ENCODE measurements at regions not wholly inside any gene's neighbourhood (a gene's known extent, or its start where the extent isn't known, plus 50 kb on each side); places are given as distances from the start of the nearest gene placed in this dataset.

GRCh38 chr12:114776731-114777442, 92.9 kb upstream of the TBX3 start:
- Mint-ChIP-seq H3K36me3 (no peaks in the 10 kb centered on the region), H3K9me3 (peaks cover 0 to 7% (median 0%) of the 10 kb centered on the region in 7 donors), H3K27me3 (no peaks in the 10 kb centered on the region), H3K4me3 (no peak overlapping the region), H3K4me1 (no peaks in the 10 kb centered on the region), H3K27ac (no peak overlapping the region)
- Histone ChIP-seq H3K27ac (ENCODE audit: insufficient read depth, low read length, poor library complexity, severe bottlenecking) (no peak overlapping the region), H3K36me3 (ENCODE audit: control insufficient read depth, insufficient read depth, low read length) (no peaks in the 10 kb centered on the region), H3K9me3 (ENCODE audit: control insufficient read depth in 2 of 2, low read length in 2 of 2) (no peaks in the 10 kb centered on the region), H3K27me3 (ENCODE audit: control insufficient read depth, insufficient read depth, low read length) (no peaks in the 10 kb centered on the region), H3K4me1 (ENCODE audit: control insufficient read depth, insufficient read depth, low read length, poor library complexity, severe bottlenecking) (no peaks in the 10 kb centered on the region), H3K4me3 (ENCODE audit: low read depth, low read length) (no peak overlapping the region)
- DNase-seq (no peak), ATAC-seq (ENCODE audit: low read depth in 2 of 2) (no peak)

GRCh38 chr12:114774699-114775098, 90.7 kb upstream of the TBX3 start:
- H3K4me3 ChIP-seq (ENCODE audit: low read depth, low read length), result no peak overlapping the region
- H3K4me3 Mint-ChIP-seq, result no peak overlapping the region
- H3K27ac ChIP-seq (ENCODE audit: insufficient read depth, low read length, poor library complexity, severe bottlenecking), result no peak overlapping the region
- no peak for DNase-seq
- H3K9me3 Mint-ChIP-seq, result peaks cover 0 to 9% (median 1%) of the 10 kb centered on the region in 7 donors
- no peaks in the 10 kb centered on the region for H3K27me3 ChIP-seq (ENCODE audit: control insufficient read depth, insufficient read depth, low read length)
- no peaks in the 10 kb centered on the region for H3K36me3 Mint-ChIP-seq
- no peaks in the 10 kb centered on the region for H3K4me1 Mint-ChIP-seq
- H3K9me3 ChIP-seq (ENCODE audit: control insufficient read depth in 2 of 2, low read length in 2 of 2), result no peaks in the 10 kb centered on the region
- no peaks in the 10 kb centered on the region for H3K27me3 Mint-ChIP-seq
- H3K4me1 ChIP-seq (ENCODE audit: control insufficient read depth, insufficient read depth, low read length, poor library complexity, severe bottlenecking), result no peaks in the 10 kb centered on the region
- no peak for ATAC-seq (ENCODE audit: low read depth in 2 of 2)
- H3K36me3 ChIP-seq (ENCODE audit: control insufficient read depth, insufficient read depth, low read length), result no peaks in the 10 kb centered on the region
- H3K27ac Mint-ChIP-seq, result no peak overlapping the region

GRCh38 chr12:114774197-114774596, 90.2 kb upstream of the TBX3 start:
- Mint-ChIP-seq H3K27me3 (no peaks in the 10 kb centered on the region), H3K27ac (no peak overlapping the region), H3K4me1 (no peaks in the 10 kb centered on the region), H3K4me3 (no peak overlapping the region), H3K9me3 (peaks cover 0 to 9% (median 1%) of the 10 kb centered on the region in 7 donors), H3K36me3 (no peaks in the 10 kb centered on the region)
- no peak for DNase-seq
- Histone ChIP-seq H3K36me3 (ENCODE audit: control insufficient read depth, insufficient read depth, low read length) (no peaks in the 10 kb centered on the region), H3K4me3 (ENCODE audit: low read depth, low read length) (no peak overlapping the region), H3K4me1 (ENCODE audit: control insufficient read depth, insufficient read depth, low read length, poor library complexity, severe bottlenecking) (no peaks in the 10 kb centered on the region), H3K27me3 (ENCODE audit: control insufficient read depth, insufficient read depth, low read length) (no peaks in the 10 kb centered on the region), H3K27ac (ENCODE audit: insufficient read depth, low read length, poor library complexity, severe bottlenecking) (no peak overlapping the region), H3K9me3 (ENCODE audit: control insufficient read depth in 2 of 2, low read length in 2 of 2) (no peaks in the 10 kb centered on the region)
- no peak for ATAC-seq (ENCODE audit: low read depth in 2 of 2)

GRCh38 chr12:114770323-114770722, 86.3 kb upstream of the TBX3 start:
- no peak overlapping the region for H3K4me3 Mint-ChIP-seq
- no peaks in the 10 kb centered on the region for H3K36me3 Mint-ChIP-seq
- H3K9me3 Mint-ChIP-seq, result peaks cover 0 to 9% (median 3%) of the 10 kb centered on the region in 7 donors
- no peaks in the 10 kb centered on the region for H3K4me1 Mint-ChIP-seq
- no peaks in the 10 kb centered on the region for H3K9me3 ChIP-seq (ENCODE audit: control insufficient read depth in 2 of 2, low read length in 2 of 2)
- no peaks in the 10 kb centered on the region for H3K27me3 ChIP-seq (ENCODE audit: control insufficient read depth, insufficient read depth, low read length)
- DNase-seq, result no peak
- H3K4me1 ChIP-seq (ENCODE audit: control insufficient read depth, insufficient read depth, low read length, poor library complexity, severe bottlenecking), result no peaks in the 10 kb centered on the region
- H3K27ac ChIP-seq (ENCODE audit: insufficient read depth, low read length, poor library complexity, severe bottlenecking), result no peak overlapping the region
- no peak for ATAC-seq (ENCODE audit: low read depth in 2 of 2)
- no peak overlapping the region for H3K4me3 ChIP-seq (ENCODE audit: low read depth, low read length)
- H3K27ac Mint-ChIP-seq, result no peak overlapping the region
- H3K27me3 Mint-ChIP-seq, result no peaks in the 10 kb centered on the region
- no peaks in the 10 kb centered on the region for H3K36me3 ChIP-seq (ENCODE audit: control insufficient read depth, insufficient read depth, low read length)

- H3K4me1 Mint-ChIP-seq, result no peaks in the 10 kb centered on the region
- H3K4me3 Mint-ChIP-seq, result no peak overlapping the region
- no peaks in the 10 kb centered on the region for H3K36me3 ChIP-seq (ENCODE audit: control insufficient read depth, insufficient read depth, low read length)
- H3K36me3 Mint-ChIP-seq, result no peaks in the 10 kb centered on the region
- peaks cover 0 to 5% (median 0%) of the 10 kb centered on the region in 7 donors for H3K9me3 Mint-ChIP-seq
- ATAC-seq (ENCODE audit: low read depth in 2 of 2), result no peak
- no peaks in the 10 kb centered on the region for H3K27me3 ChIP-seq (ENCODE audit: control insufficient read depth, insufficient read depth, low read length)
- H3K4me3 ChIP-seq (ENCODE audit: low read depth, low read length), result no peak overlapping the region
- H3K27ac ChIP-seq (ENCODE audit: insufficient read depth, low read length, poor library complexity, severe bottlenecking), result no peak overlapping the region
- no peak for DNase-seq
- H3K4me1 ChIP-seq (ENCODE audit: control insufficient read depth, insufficient read depth, low read length, poor library complexity, severe bottlenecking), result no peaks in the 10 kb centered on the region
- H3K27me3 Mint-ChIP-seq, result no peaks in the 10 kb centered on the region
- no peaks in the 10 kb centered on the region for H3K9me3 ChIP-seq (ENCODE audit: control insufficient read depth in 2 of 2, low read length in 2 of 2)
- H3K27ac Mint-ChIP-seq, result no peak overlapping the region
Measured at GRCh38 chr12:114769634-114770033, 85.7 kb upstream of the TBX3 start.

DNA sequence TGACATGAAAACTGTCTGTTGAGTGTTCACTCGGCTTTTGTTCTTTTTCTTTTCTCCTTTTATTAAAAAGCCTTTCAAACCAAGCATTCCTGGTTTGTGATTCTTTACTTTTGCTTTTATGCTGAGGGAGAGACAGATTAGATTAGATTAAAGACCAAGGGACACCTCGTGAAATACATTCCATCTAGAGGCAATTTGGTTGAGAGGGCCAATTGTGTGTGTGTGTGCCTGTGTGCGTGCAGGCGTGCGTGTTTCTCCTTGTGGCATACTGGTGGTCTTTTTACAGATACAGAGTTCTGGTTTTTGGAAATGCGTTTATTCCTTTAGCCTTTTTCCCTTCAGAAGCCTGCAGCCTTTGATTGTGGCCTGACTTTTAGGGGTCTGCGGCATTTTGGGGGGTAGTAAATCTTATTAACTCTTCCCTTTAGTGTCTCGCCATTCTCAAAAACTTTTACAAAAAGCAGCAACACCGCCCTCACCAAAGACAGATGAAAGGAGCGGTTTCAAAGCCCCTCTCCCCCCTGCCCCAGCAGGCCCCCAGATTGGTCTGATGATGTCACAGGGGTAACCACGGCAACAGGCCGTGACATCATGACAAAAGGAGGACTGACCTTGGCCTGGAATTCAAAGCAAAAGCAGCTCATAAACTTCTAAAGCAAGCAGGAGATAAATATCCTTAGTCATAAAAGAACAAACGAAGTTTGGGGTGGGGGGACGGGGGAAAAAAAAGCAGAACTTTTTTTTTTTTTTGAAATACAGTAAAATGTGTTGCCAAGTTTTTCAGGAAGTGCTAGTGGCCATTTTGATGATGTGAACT, 84.1 kb upstream of the TBX3 start:
- Histone ChIP-seq H3K27ac (ENCODE audit: insufficient read depth, low read length, poor library complexity, severe bottlenecking) (no peak overlapping the region), H3K4me3 (ENCODE audit: low read depth, low read length) (no peak overlapping the region), H3K4me1 (ENCODE audit: control insufficient read depth, insufficient read depth, low read length, poor library complexity, severe bottlenecking) (no peaks in the 10 kb centered on the region), H3K36me3 (ENCODE audit: control insufficient read depth, insufficient read depth, low read length) (no peaks in the 10 kb centered on the region), H3K27me3 (ENCODE audit: control insufficient read depth, insufficient read depth, low read length) (no peaks in the 10 kb centered on the region), H3K9me3 (ENCODE audit: control insufficient read depth in 2 of 2, low read length in 2 of 2) (no peaks in the 10 kb centered on the region)
- no peaks in the 10 kb centered on the region for H3K36me3 Mint-ChIP-seq
- DNase-seq (no peak), ATAC-seq (ENCODE audit: low read depth in 2 of 2) (no peak)
- H3K9me3 Mint-ChIP-seq, result peaks cover 0 to 5% (median 0%) of the 10 kb centered on the region in 7 donors
- H3K27me3 Mint-ChIP-seq, result no peaks in the 10 kb centered on the region
- peak overlapping the region in 1 of 3 donors; percentile 26 for H3K27ac Mint-ChIP-seq
- H3K4me1 Mint-ChIP-seq, result no peaks in the 10 kb centered on the region
- H3K4me3 Mint-ChIP-seq, result no peak overlapping the region

- peaks cover 0 to 5% (median under 1%) of the 10 kb centered on the region in 7 donors for H3K9me3 Mint-ChIP-seq
Measured at GRCh38 chr12:114767084-114767760, 83.2 kb upstream of the TBX3 start.

More at GRCh38 chr12:114767084-114767760, 83.2 kb upstream of the TBX3 start:
- Histone ChIP-seq H3K36me3 (ENCODE audit: control insufficient read depth, insufficient read depth, low read length) (no peaks in the 10 kb centered on the region), H3K27ac (ENCODE audit: insufficient read depth, low read length, poor library complexity, severe bottlenecking) (no peak overlapping the region), H3K4me1 (ENCODE audit: control insufficient read depth, insufficient read depth, low read length, poor library complexity, severe bottlenecking) (no peaks in the 10 kb centered on the region), H3K4me3 (ENCODE audit: low read depth, low read length) (no peak overlapping the region), H3K9me3 (ENCODE audit: control insufficient read depth in 2 of 2, low read length in 2 of 2) (no peaks in the 10 kb centered on the region), H3K27me3 (ENCODE audit: control insufficient read depth, insufficient read depth, low read length) (no peaks in the 10 kb centered on the region)
- Mint-ChIP-seq H3K27me3 (no peaks in the 10 kb centered on the region), H3K27ac (no peak overlapping the region), H3K4me1 (peaks cover 0 to 1% (median 0%) of the 10 kb centered on the region in 4 donors), H3K36me3 (no peaks in the 10 kb centered on the region), H3K4me3 (peak overlapping the region in 1 of 4 donors; percentile 75)
- ATAC-seq (ENCODE audit: low read depth in 2 of 2) (no peak), DNase-seq (no peak)
